Embryonic facial prominence (tissue), 1 donor: ENCODE measurements at regions not wholly inside any gene's neighbourhood (a gene's known extent, or its start where the extent isn't known, plus 50 kb on each side); places are given as distances from the start of the nearest gene placed in this dataset.

Source experiments
- DNase-seq: peaks from one replicate; pipeline ENCODE4 v3.0.0-alpha.2; 2016; ENCODE audit errors: extremely low spot score

DNA sequence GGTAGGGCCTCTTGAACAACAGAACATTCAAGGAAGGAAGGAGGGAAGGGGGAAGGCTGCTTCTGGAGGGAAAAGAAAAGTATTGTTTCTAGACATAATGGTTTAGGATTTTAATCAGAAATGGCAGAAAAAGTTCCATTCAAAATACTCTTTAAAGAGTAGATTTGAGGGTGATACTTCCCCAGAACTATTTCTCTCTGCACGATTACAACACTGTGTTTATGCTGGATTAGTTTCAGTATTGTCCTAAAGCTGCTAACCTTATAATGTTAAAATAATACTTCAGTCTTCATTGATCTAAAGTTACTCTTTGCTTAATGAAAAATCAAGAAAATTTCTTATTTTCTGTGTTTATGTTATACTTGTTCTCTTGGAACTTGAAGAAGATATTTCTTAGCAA lies 1026.3 kb upstream of the PABPC4L start:
- no peak for DNase-seq

DNA sequence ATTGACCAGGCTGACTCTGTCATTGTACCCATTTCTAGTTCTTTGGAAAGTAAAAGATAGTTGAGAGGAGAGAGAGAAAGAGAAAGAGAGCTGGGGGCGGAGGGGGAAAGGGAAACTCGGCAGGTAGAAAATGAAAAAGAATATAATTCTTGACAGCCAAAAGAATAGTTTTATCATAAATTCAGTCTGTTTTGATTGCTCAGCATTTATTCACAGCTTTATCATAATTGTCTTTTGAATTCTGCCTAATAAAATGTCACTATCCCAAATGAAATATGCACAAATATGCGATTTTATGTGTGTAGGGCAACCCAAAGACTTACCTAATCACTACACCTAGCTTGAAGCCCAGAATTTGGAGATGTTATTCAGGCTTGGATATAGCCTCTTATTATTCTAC lies 1024.0 kb upstream of the PABPC4L start:
- no peak for DNase-seq

DNA sequence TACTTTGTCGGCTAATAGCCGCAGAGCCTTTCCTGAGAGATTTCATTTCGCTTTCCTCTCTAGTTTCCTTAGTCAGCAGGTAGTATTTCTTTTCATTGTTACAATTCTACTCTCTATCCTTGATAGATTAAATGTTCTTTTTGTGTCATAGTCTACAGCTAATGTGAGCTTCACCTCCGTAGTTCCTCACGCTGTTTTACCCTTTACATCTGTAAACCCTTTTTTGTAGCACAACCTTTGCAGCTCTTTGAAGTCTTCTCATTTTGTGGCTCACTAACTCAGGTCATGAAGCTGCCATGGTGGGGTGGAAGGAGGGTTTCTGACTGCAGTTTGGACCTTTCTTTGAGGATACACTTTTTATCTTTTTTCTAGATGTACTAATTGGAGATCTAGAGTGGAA lies 1008.8 kb upstream of the PABPC4L start:
- DNase-seq = no peak

- no peak for DNase-seq
These were observed 1005.9 kb upstream of the PABPC4L start for GRCh38 chr4:135207531-135207930.

GRCh38 chr4:135204311-135204710 lies 1002.7 kb upstream of the PABPC4L start:
- DNase-seq = no peak

DNA sequence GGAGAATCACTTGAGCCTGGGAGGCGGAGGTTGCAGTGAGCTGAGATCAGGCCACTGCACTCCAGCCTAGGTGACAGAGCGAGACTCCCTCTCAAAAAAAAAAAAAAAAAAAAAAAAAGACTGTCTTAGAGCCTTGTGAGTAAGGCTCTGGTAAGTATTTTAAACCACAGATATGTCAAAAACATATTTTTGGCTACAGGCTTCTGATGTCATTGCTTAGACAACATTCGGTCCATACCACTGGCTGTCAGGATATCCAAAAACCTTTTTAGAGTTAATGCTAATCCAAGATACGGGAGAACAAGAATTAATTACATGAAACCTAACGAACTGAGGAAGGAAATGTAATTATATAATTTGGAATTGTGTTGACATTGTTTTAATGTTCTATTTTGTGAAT lies 999.5 kb upstream of the PABPC4L start:
- DNase-seq = no peak

GRCh38 chr4:135197641-135198040 lies 996.1 kb upstream of the PABPC4L start:
- no peak for DNase-seq

GRCh38 chr4:135194477-135194876 lies 992.9 kb upstream of the PABPC4L start:
- no peak for DNase-seq

DNA sequence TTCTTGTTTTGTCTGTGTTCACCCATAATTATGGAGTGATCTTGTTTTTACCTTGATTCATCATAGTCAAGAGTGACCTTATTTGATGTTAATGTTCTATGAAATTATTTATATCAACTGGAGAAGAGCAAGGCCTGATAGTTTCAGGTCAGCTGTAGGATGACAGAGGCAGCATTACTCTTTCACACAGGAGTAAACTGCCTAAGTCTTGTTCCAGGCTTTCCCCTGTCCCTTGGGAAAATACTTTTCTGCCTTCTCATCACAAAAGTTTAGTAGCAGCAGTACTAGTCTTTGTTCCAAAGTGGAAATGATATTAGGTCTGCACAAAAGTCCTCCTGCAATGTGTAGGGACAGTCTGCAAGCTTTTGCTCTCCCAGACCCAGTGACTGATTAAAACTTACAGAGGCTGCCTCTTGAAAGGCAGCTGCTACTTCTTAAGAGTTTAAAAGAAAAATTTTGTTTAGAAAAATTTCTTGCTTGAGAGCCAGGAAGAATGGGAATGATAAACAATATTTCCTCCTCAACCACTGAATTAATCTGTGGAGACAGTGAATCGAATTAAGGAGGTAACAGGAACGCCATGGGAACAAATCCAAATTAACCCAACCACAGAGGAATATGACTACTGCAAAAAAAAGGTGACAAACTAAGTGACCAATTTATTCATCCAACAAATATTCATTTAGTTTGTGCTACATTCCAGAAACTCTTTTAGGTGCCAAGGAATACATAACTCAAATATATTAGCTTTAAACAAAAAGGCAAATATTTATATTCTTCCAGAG lies 991.4 kb upstream of the PABPC4L start:
- DNase-seq = no peak

DNA sequence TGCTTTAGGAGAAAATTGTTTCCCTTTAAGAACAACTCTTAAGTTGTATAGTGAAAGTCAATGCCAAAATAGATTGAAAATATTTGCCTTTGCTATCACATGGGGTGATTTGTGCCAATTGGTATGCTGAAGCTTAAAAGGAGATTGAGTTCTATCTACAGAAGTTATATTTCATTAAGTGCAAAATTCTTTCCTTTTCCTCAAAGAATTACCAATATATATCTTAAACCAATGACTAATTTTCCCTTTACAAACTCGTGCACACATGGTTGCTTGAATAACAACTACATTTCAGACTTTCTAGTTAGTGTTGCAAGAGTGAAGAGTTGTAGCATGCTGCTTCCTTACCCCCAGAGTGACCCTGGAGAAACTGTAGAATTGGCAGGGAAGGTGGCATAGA lies 990.0 kb upstream of the PABPC4L start:
- DNase-seq = no peak

- DNase-seq = no peak
These were observed 984.4 kb upstream of the PABPC4L start for GRCh38 chr4:135186002-135186401.

- DNase-seq = no peak
These were observed 983.7 kb upstream of the PABPC4L start for GRCh38 chr4:135185256-135185655.

DNA sequence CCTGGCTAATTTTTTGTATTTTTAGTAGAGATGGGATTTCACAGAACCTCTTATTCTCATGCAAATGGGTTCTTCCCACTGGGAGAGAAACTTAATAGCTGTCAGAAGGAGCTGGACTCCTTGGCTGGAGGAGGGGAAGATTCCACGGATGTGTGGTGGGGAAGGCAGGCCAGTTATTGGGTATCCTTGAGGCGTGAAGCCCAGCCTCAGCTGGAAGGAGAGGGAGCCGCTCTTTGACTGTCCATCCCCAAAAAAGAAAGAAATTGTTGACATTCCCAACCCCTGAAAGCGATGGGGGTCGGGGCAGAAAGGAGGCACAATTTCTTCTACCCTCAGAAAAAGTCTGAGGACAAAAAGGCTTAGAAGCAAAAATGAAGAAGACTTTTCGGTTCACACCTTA lies 983.1 kb upstream of the PABPC4L start:
- no peak for DNase-seq

GRCh38 chr4:135177321-135177720 lies 975.7 kb upstream of the PABPC4L start:
- DNase-seq = no peak

DNA sequence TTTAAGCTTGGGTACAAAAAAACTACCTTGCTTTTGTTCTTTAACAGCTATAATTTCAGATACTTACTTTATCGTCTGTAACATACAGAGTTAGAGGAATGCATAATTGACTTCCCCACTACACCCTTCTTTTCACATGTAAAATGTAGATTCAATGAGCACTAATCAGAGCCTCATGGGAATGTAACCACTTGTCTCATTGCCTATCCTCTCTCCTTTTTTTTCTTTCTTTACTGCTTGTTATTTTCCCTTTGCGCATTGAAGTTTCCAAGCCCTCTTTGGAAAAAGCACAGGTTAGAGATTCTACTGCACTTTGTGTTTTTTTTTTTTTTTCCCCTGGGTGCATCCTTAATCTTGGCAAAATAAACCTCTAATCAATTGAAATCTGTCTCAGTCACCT lies 965.1 kb upstream of the PABPC4L start:
- DNase-seq = no peak

DNA sequence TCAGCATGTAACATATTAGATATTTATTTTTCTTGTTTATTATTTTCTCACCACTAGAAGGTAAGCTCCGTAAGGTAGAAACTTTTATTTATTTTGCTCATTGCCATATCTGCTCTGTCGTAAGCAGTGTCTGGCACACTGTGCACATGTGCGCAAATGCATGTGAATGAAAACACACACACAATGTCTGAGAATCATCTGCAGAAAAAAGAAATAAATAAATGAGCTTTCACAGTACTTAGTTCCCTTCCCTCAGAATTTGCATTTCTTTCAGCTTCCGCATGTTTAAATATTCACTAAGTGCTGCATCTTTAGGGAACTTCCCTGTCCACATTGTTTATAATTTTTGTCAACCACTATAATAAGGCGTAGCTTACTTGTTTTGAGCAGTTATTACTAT lies 963.0 kb upstream of the PABPC4L start:
- DNase-seq = no peak

- no peak for DNase-seq
These were observed 942.9 kb upstream of the PABPC4L start for GRCh38 chr4:135144498-135144897.

- no peak for DNase-seq
These were observed 922.6 kb upstream of the PABPC4L start for GRCh38 chr4:135124196-135124595.

GRCh38 chr4:135123632-135124031 lies 922.0 kb upstream of the PABPC4L start:
- no peak for DNase-seq

- no peak for DNase-seq
These were observed 920.9 kb upstream of the PABPC4L start for GRCh38 chr4:135122457-135122856.

DNA sequence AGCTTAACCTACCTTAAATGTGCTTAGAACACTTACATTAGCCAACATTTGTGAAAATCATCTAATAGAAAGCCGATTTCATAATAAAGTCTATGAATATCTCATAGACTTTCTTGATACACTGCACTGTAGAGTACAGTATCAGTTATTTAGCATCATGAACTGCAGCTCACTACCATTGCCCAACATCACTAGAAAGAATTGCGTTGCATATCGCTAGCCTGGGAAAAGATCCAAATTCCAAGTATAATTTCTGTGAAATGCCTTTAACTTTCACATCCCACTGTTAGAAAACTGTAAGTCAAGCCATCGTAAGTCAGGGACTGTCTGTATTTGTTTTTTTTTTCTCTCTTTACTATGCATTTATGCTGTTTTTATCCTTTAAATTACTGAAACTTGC lies 918.6 kb upstream of the PABPC4L start:
- DNase-seq = no peak

DNA sequence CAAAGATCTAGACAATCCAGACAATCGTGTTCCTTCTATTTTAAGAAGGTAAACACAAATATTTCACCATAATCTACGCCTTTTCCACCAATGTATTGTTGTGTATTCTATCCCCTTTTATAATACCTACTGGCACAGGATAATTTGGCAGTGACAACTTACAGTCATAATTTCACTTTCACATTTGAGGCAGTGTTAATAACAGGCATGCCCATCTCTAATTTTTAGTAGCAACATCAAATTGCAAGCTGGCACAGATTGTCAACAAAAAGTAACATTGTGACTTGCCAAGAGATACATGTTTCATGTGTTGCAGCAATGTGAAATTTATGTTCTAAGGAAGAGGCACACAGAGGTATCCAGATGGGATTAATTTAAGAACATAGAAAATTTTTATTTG lies 912.5 kb upstream of the PABPC4L start:
- DNase-seq = no peak

DNA sequence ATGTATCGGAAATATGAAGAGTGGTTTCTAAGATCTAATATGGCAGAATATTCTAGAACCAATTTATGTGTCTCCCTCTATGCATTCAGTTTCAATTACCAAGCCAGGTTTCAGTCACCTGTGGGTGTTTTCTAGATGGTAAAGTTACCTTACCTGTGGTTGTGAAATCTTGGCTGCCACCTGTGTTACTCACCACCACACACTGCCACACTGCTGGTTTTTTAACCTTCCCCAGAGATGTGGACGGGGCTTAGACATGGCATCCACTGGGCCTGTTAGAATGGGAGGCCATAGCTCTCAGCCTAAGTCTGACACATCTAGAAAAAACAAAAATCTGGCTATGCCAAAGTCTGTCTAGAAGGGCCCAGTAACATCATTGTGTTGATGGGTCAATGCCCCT lies 896.5 kb upstream of the PABPC4L start:
- DNase-seq = no peak

DNA sequence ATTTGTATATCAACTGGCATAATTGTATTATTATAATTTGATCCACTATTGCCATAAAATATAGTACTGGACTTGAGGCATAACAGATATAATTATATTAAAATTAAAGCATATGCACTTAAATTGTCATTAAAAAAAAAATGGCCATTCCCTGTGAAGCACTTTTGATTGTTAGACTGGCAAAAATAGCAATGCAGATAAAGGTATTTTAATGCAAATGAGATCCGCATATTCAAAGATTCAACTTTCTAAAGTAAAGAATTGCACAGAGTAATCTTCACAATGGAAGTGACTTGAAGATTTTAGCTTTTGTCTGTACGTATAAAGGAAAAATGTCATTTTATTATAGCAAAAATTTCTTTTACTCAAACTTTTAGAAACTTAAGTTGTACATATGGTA lies 871.8 kb upstream of the PABPC4L start:
- no peak for DNase-seq
